ENCODE measurements at regions not wholly inside any gene's neighbourhood (a gene's known extent, or its start where the extent isn't known, plus 50 kb on each side); places are given as distances from the start of the nearest gene placed in this dataset.
A peak's percentile ranks its signal among the peaks of the same experiment; 100 is the strongest.
"Not testable (repeated sequence)": the region's sequence is repeated elsewhere in the genome, so short reads cannot be mapped to it uniquely, and the experiment has no call there.

GRCh38 chrX:39244147-39244546 lies 442.9 kb downstream of the MID1IP1 start:
- DNase-seq = no peak

GRCh38 chrX:39245024-39245423 lies 443.8 kb downstream of the MID1IP1 start:
- no peak for DNase-seq

- DNase-seq = no peak
Measured at GRCh38 chrX:39247536-39247935, 446.3 kb downstream of the MID1IP1 start.

- DNase-seq = no peak
Measured at GRCh38 chrX:39248330-39248729, 447.1 kb downstream of the MID1IP1 start.

GRCh38 chrX:39249999-39250398 lies 448.7 kb downstream of the MID1IP1 start:
- DNase-seq = no peak

- no peak for DNase-seq
Measured at GRCh38 chrX:39251995-39252394, 450.7 kb downstream of the MID1IP1 start.

GRCh38 chrX:39253551-39253950 lies 452.3 kb downstream of the MID1IP1 start:
- DNase-seq = peak; percentile 65

- DNase-seq = peak; percentile 19
Measured at GRCh38 chrX:39258331-39258730, 457.1 kb downstream of the MID1IP1 start.

- peak; percentile 61 for DNase-seq
Measured at GRCh38 chrX:39260965-39261364, 459.7 kb downstream of the MID1IP1 start.

GRCh38 chrX:39261446-39262147 lies 460.3 kb downstream of the MID1IP1 start:
- peak; percentile 73 for DNase-seq

- no peak for DNase-seq
Measured at GRCh38 chrX:39262641-39263040, 461.4 kb downstream of the MID1IP1 start.

- DNase-seq = no peak
Measured at GRCh38 chrX:39264023-39264422, 462.8 kb downstream of the MID1IP1 start.

GRCh38 chrX:39267176-39267575 lies 465.9 kb downstream of the MID1IP1 start:
- no peak for DNase-seq

- no peak for DNase-seq
Measured at GRCh38 chrX:39268207-39268606, 466.9 kb downstream of the MID1IP1 start.

- DNase-seq = no peak
Measured at GRCh38 chrX:39275500-39276068, 474.3 kb downstream of the MID1IP1 start.

GRCh38 chrX:39277685-39278390 lies 476.6 kb downstream of the MID1IP1 start:
- not testable (repeated sequence) for DNase-seq

GRCh38 chrX:39283239-39283638 lies 482.0 kb downstream of the MID1IP1 start:
- DNase-seq = no peak

- DNase-seq = no peak
Measured at GRCh38 chrX:39288592-39288991, 487.3 kb downstream of the MID1IP1 start.

- no peak for DNase-seq
Measured at GRCh38 chrX:39289827-39290226, 488.6 kb downstream of the MID1IP1 start.

- DNase-seq = no peak
Measured at GRCh38 chrX:39293203-39293602, 491.9 kb downstream of the MID1IP1 start.

GRCh38 chrX:39296472-39296871 lies 495.2 kb downstream of the MID1IP1 start:
- no peak for DNase-seq

- DNase-seq = no peak
Measured at GRCh38 chrX:39298821-39299220, 497.6 kb downstream of the MID1IP1 start.

GRCh38 chrX:39299615-39300014 lies 498.4 kb downstream of the MID1IP1 start:
- no peak for DNase-seq

GRCh38 chrX:39301036-39301435 lies 499.8 kb downstream of the MID1IP1 start:
- DNase-seq = peak; percentile 91
